Effector memory CD8-positive, alpha-beta T cell (primary cell): ENCODE measurements at regions not wholly inside any gene's neighbourhood (a gene's known extent, or its start where the extent isn't known, plus 50 kb on each side); places are given as distances from the start of the nearest gene placed in this dataset.

Experiments used
- ATAC-seq: fragments of 150-1000 bp; cut with Tn5 transposase; replicated peaks from 2 replicates; pipeline ENCODE4 v1.10.0; 2021; ENCODE audit warnings: mild to moderate bottlenecking, moderate library complexity
- DNase-seq, 3 experiments: peaks; one replicate each; pipeline ENCODE4 v3.0.0; 2021
- H3K27ac Mint-ChIP-seq, 2 donors: one replicate each; pipeline ENCODE4 v1.8.0; 2022; ENCODE audit warnings: mild to moderate bottlenecking in 2 of 2, mixed read lengths in 2 of 2, moderate library complexity in 2 of 2
- H3K27me3 Mint-ChIP-seq, 2 donors: one replicate each; pipeline ENCODE4 v1.8.0; 2022; ENCODE audit warnings: mixed read lengths in 2 of 2
- H3K36me3 Mint-ChIP-seq: one replicate; pipeline ENCODE4 v1.8.0; 2022; ENCODE audit warnings: mild to moderate bottlenecking, moderate library complexity, mixed read lengths; ENCODE audit not compliant: insufficient read depth
- H3K4me1 Mint-ChIP-seq, 2 donors: one replicate each; pipeline ENCODE4 v1.8.0; 2022; ENCODE audit warnings: low read depth in 2 of 2, mixed read lengths in 2 of 2
- H3K4me3 Mint-ChIP-seq, 2 donors: one replicate each; pipeline ENCODE4 v1.8.0; 2022; ENCODE audit warnings: mild to moderate bottlenecking in 2 of 2, mixed read lengths in 2 of 2, moderate library complexity in 2 of 2
- H3K9me3 Mint-ChIP-seq, 2 donors: one replicate each; pipeline ENCODE4 v1.8.0; 2022; ENCODE audit warnings: mixed read lengths in 2 of 2

GRCh38 chr6:113160306-113161017, 696.7 kb upstream of the MARCKS start:
- DNase-seq (no peak), ATAC-seq (no peak)
- H3K36me3 Mint-ChIP-seq, result no peaks in the 10 kb centered on the region
- H3K9me3 Mint-ChIP-seq, result no peaks in the 10 kb centered on the region
- H3K27me3 Mint-ChIP-seq, result no peaks in the 10 kb centered on the region
- no peak overlapping the region for H3K27ac Mint-ChIP-seq
- no peaks in the 10 kb centered on the region for H3K4me1 Mint-ChIP-seq
- H3K4me3 Mint-ChIP-seq, result no peak overlapping the region

DNA sequence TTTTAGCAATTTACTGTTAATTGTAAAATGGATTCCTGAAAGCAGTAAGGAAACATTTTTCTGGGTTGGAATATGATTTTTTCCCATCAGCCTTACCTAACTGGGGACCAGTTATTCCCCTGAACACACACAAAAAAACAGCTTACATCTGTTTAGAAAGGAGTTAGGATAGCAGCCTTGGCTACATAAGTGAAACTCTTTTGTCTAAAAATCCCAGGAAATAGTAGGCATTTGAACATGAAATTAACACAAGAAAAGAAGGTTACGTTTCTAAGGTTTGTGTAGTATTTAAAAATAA, 696.2 kb upstream of the MARCKS start:
- no peaks in the 10 kb centered on the region for H3K9me3 Mint-ChIP-seq
- DNase-seq, result no peak
- no peak overlapping the region for H3K27ac Mint-ChIP-seq
- H3K27me3 Mint-ChIP-seq, result no peaks in the 10 kb centered on the region
- H3K4me1 Mint-ChIP-seq, result no peaks in the 10 kb centered on the region
- no peak for ATAC-seq
- no peaks in the 10 kb centered on the region for H3K36me3 Mint-ChIP-seq
- H3K4me3 Mint-ChIP-seq, result no peak overlapping the region

GRCh38 chr6:113162739-113163138, 694.4 kb upstream of the MARCKS start:
- H3K4me1 Mint-ChIP-seq, result no peaks in the 10 kb centered on the region
- no peaks in the 10 kb centered on the region for H3K27me3 Mint-ChIP-seq
- ATAC-seq (no peak), DNase-seq (no peak)
- H3K36me3 Mint-ChIP-seq, result no peaks in the 10 kb centered on the region
- H3K4me3 Mint-ChIP-seq, result no peak overlapping the region
- no peaks in the 10 kb centered on the region for H3K9me3 Mint-ChIP-seq
- H3K27ac Mint-ChIP-seq, result no peak overlapping the region

- DNase-seq, result no peak
- Mint-ChIP-seq H3K4me3 (no peak overlapping the region), H3K27ac (no peak overlapping the region), H3K27me3 (no peaks in the 10 kb centered on the region), H3K4me1 (no peaks in the 10 kb centered on the region), H3K36me3 (no peaks in the 10 kb centered on the region), H3K9me3 (peaks cover 0 to 10% of the 10 kb centered on the region in 2 donors)
- ATAC-seq, result no peak
Observed at GRCh38 chr6:113168057-113168456, 689.1 kb upstream of the MARCKS start.

GRCh38 chr6:113169484-113169883, 687.7 kb upstream of the MARCKS start:
- Mint-ChIP-seq H3K9me3 (peaks cover 0 to 10% of the 10 kb centered on the region in 2 donors), H3K27me3 (no peaks in the 10 kb centered on the region), H3K4me3 (no peak overlapping the region), H3K27ac (no peak overlapping the region), H3K4me1 (no peaks in the 10 kb centered on the region), H3K36me3 (no peaks in the 10 kb centered on the region)
- DNase-seq (no peak), ATAC-seq (no peak)

DNA sequence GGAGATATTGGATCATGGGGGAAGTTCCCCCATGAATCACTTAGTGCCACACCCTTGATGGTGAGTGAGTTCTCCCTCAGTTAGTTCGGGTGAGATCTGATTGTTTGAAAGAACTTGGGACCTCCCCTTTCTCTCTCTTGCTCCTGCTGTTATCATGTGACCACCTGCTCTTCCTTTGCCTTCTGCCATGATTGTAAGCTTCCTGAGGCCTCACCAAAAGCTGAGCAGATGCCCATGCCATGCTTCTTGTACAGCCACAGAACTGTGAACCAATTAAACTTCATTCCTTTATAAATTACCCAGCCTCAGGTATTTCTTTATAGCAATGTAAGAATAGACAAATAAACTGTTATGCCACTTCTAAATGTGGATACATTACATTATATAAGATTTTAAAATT, 686.7 kb upstream of the MARCKS start:
- H3K4me1 Mint-ChIP-seq, result no peaks in the 10 kb centered on the region
- no peak overlapping the region for H3K27ac Mint-ChIP-seq
- no peak overlapping the region for H3K4me3 Mint-ChIP-seq
- H3K27me3 Mint-ChIP-seq, result no peaks in the 10 kb centered on the region
- no peak for ATAC-seq
- no peaks in the 10 kb centered on the region for H3K36me3 Mint-ChIP-seq
- no peak for DNase-seq
- peaks cover 0 to 10% of the 10 kb centered on the region in 2 donors for H3K9me3 Mint-ChIP-seq

- no peak for ATAC-seq
- Mint-ChIP-seq H3K36me3 (no peaks in the 10 kb centered on the region), H3K27ac (no peak overlapping the region), H3K4me3 (no peak overlapping the region), H3K27me3 (no peaks in the 10 kb centered on the region), H3K4me1 (no peaks in the 10 kb centered on the region), H3K9me3 (peaks cover 0 to 10% of the 10 kb centered on the region in 2 donors)
- no peak for DNase-seq
Observed at GRCh38 chr6:113171882-113172281, 685.3 kb upstream of the MARCKS start.

GRCh38 chr6:113172531-113172966, 684.6 kb upstream of the MARCKS start:
- DNase-seq (no peak), ATAC-seq (no peak)
- H3K27me3 Mint-ChIP-seq, result no peaks in the 10 kb centered on the region
- H3K4me1 Mint-ChIP-seq, result no peaks in the 10 kb centered on the region
- no peak overlapping the region for H3K27ac Mint-ChIP-seq
- H3K36me3 Mint-ChIP-seq, result no peaks in the 10 kb centered on the region
- H3K4me3 Mint-ChIP-seq, result no peak overlapping the region
- peaks cover 0 to 10% of the 10 kb centered on the region in 2 donors for H3K9me3 Mint-ChIP-seq

DNA sequence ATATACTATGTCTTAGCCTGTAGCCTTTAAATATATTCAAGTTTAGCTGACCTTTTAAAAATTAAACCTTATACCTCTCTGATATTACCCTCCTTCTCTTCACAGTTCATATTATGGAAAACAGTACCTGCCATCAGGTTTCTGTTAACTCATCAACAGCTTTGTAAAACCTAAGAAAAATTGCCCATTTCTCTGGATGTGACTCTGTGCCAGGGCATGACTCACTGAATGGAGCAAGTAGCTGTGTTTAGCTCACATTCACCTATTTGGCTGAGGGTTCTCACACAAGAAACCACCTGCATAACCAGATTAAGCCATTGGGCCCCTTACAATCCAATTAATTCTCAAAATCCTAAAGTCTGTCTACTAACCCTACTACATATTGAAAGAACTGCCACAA, 678.8 kb upstream of the MARCKS start:
- no peaks in the 10 kb centered on the region for H3K36me3 Mint-ChIP-seq
- H3K9me3 Mint-ChIP-seq, result peaks cover 6 to 14% of the 10 kb centered on the region in 2 donors
- no peaks in the 10 kb centered on the region for H3K27me3 Mint-ChIP-seq
- ATAC-seq (no peak), DNase-seq (no peak)
- no peaks in the 10 kb centered on the region for H3K4me1 Mint-ChIP-seq
- H3K4me3 Mint-ChIP-seq, result no peak overlapping the region
- H3K27ac Mint-ChIP-seq, result no peak overlapping the region

DNA sequence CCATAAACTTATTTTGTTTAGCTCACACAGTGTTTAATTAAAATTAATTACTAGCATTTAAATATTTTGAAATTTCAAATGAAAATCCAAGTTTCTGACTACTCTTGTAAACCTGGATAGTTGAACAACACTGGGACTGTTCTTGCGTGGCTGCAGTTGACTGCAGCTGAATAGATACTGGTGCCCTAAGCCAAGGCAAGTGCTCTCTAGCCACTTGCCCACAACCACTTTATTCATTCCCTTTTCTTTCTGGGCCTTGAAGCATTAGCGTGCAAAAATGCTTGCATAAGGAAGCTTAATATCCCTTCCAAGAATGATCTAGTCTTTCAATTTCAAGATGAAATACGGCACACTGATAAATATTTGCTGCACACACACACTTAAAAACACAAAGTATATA, 676.0 kb upstream of the MARCKS start:
- DNase-seq, result no peak
- ATAC-seq, result no peak
- no peak overlapping the region for H3K27ac Mint-ChIP-seq
- no peaks in the 10 kb centered on the region for H3K36me3 Mint-ChIP-seq
- H3K9me3 Mint-ChIP-seq, result peaks cover 6 to 20% of the 10 kb centered on the region in 2 donors
- no peaks in the 10 kb centered on the region for H3K4me1 Mint-ChIP-seq
- no peak overlapping the region for H3K4me3 Mint-ChIP-seq
- no peaks in the 10 kb centered on the region for H3K27me3 Mint-ChIP-seq

- Mint-ChIP-seq H3K36me3 (no peaks in the 10 kb centered on the region), H3K27me3 (no peaks in the 10 kb centered on the region), H3K27ac (no peak overlapping the region), H3K4me1 (no peaks in the 10 kb centered on the region), H3K9me3 (peaks cover 6 to 20% of the 10 kb centered on the region in 2 donors), H3K4me3 (no peak overlapping the region)
- no peak for DNase-seq
- ATAC-seq, result no peak
Observed at GRCh38 chr6:113182370-113183141, 674.6 kb upstream of the MARCKS start.

DNA sequence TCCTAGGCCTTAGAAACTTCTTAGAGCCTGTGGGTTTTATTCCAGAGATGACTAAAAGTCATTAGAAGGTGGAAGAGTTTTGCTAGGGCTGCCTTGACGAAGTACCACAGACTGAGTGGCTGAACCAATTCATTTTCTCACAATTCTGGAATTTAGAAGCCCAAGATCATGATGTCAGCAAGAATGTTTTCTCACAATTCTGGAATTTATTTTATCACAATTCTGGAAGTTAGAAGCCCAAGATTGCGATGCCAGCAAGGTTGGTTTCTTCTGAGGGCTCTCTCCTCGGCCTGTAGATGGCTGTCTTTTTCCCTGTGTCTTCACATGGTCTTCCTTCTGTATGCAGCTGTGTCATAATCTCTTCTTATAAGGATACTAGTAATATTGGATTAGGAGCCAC, 672.9 kb upstream of the MARCKS start:
- H3K4me3 Mint-ChIP-seq, result no peak overlapping the region
- H3K27me3 Mint-ChIP-seq, result no peaks in the 10 kb centered on the region
- H3K9me3 Mint-ChIP-seq, result peaks cover 4 to 15% of the 10 kb centered on the region in 2 donors
- no peaks in the 10 kb centered on the region for H3K36me3 Mint-ChIP-seq
- H3K4me1 Mint-ChIP-seq, result no peaks in the 10 kb centered on the region
- DNase-seq (no peak), ATAC-seq (no peak)
- H3K27ac Mint-ChIP-seq, result no peak overlapping the region

- Mint-ChIP-seq H3K4me3 (no peak overlapping the region), H3K36me3 (no peaks in the 10 kb centered on the region), H3K4me1 (no peaks in the 10 kb centered on the region), H3K27me3 (no peaks in the 10 kb centered on the region), H3K27ac (no peak overlapping the region), H3K9me3 (peaks cover 4 to 15% of the 10 kb centered on the region in 2 donors)
- DNase-seq, result no peak
- no peak for ATAC-seq
Observed at GRCh38 chr6:113184736-113185135, 672.4 kb upstream of the MARCKS start.

GRCh38 chr6:113185299-113185698, 671.8 kb upstream of the MARCKS start:
- ATAC-seq (no peak), DNase-seq (no peak)
- peaks cover 1 to 15% of the 10 kb centered on the region in 2 donors for H3K9me3 Mint-ChIP-seq
- H3K27me3 Mint-ChIP-seq, result no peaks in the 10 kb centered on the region
- no peaks in the 10 kb centered on the region for H3K4me1 Mint-ChIP-seq
- no peak overlapping the region for H3K4me3 Mint-ChIP-seq
- no peak overlapping the region for H3K27ac Mint-ChIP-seq
- no peaks in the 10 kb centered on the region for H3K36me3 Mint-ChIP-seq
